B cell (primary cell): ENCODE measurements at regions not wholly inside any gene's neighbourhood (a gene's known extent, or its start where the extent isn't known, plus 50 kb on each side); places are given as distances from the start of the nearest gene placed in this dataset.

Experiments
- ATAC-seq: fragments of 200-7000 bp; cut with Tn5 transposase; one replicate; pipeline ENCODE4 v1.10.0; 2021; ENCODE audit warnings: low read depth, mild to moderate bottlenecking, moderate number of reproducible peaks, moderate library complexity
- CTCF ChIA-PET: fragments of 350-600 bp; sonication (Branson Sonifier 250); formaldehyde crosslinking; loops from one replicate; lab custom pipeline; 2021; ENCODE audit warnings: antibody characterized with exemption, inconsistent platforms; lab: Charles Lee
- POLR2A ChIA-PET: fragments of 350-600 bp; sonication (Branson Sonifier 250); formaldehyde crosslinking; loops from one replicate; lab custom pipeline; 2021; ENCODE audit warnings: antibody characterized with exemption; lab: Charles Lee
- DNase-seq: peaks from one replicate; pipeline ENCODE4 v3.0.0; 2013
- H2AFZ ChIP-seq: 2 replicates; pipeline ENCODE4 v1.6.1; 2012; ENCODE audit warnings: mild to moderate bottlenecking, low read depth, low read length; ENCODE audit not compliant: insufficient read depth, poor library complexity, severe bottlenecking
- H3K27ac ChIP-seq, 2 donors: 1 replicate in 1 of 2; 2 replicates in 1 of 2; pipeline ENCODE4 v1.5.1; 2012 to 2013; ENCODE audit warnings: low read length in 2 of 2, mild to moderate bottlenecking in 2 of 2, moderate library complexity in 1 of 2
- H3K27me3 ChIP-seq, 4 experiments: fragments of 200-600 bp in 1 of 4; sonication (generic) in 1 of 4; replicated peaks in 1 of 4; 1 replicate in 2 of 4; 2 replicates in 2 of 4; pipeline versions ENCODE4 v1.6.1 to v1.7.0; 2013 to 2016; ENCODE audit warnings: low read length in 3 of 4, mild to moderate bottlenecking in 2 of 4, mixed read lengths in 1 of 4, moderate library complexity in 1 of 4; ENCODE audit not compliant: insufficient read depth in 4 of 4, control insufficient read depth in 3 of 4; ENCODE audit errors: control extremely low read depth in 1 of 4
- H3K36me3 ChIP-seq, 2 experiments: replicated peaks in 1 of 2; 1 replicate in 1 of 2; 2 replicates in 1 of 2; pipeline versions ENCODE4 v1.6.1 to v1.7.1; 2013; ENCODE audit warnings: low read length in 1 of 2; ENCODE audit not compliant: insufficient read depth in 2 of 2, control insufficient read depth in 1 of 2; ENCODE audit errors: control extremely low read depth in 1 of 2, extremely low read depth in 1 of 2
- H3K4me1 ChIP-seq, 2 donors: fragments of 200-600 bp in 1 of 2; sonication (generic) in 1 of 2; 1 replicate in 1 of 2; 2 replicates in 1 of 2; pipeline versions ENCODE4 v1.5.1 to v1.6.1; 2013 to 2017; ENCODE audit warnings: low read length in 2 of 2; ENCODE audit not compliant: control insufficient read depth in 2 of 2, insufficient read depth in 2 of 2
- H3K4me2 ChIP-seq: replicated peaks from 2 replicates; pipeline ENCODE3; 2012; ENCODE audit warnings: mild to moderate bottlenecking, low read depth, low read length; ENCODE audit not compliant: poor library complexity, severe bottlenecking
- H3K4me3 ChIP-seq, 5 experiments: fragments of 200-600 bp in 1 of 5; sonication (generic) in 1 of 5; 1 replicate in 3 of 5; 2 replicates in 2 of 5; pipeline versions ENCODE4 v1.5.1 to v1.7.0; 2011 to 2016; ENCODE audit warnings: low read length in 4 of 5, mild to moderate bottlenecking in 4 of 5, low read depth in 2 of 5, control low read depth in 1 of 5, moderate library complexity in 1 of 5; ENCODE audit not compliant: insufficient read depth in 1 of 5; ENCODE audit errors: control extremely low read depth in 1 of 5, extremely low read depth in 1 of 5
- H3K79me2 ChIP-seq: fragments of 200-600 bp; sonication (generic); one replicate; pipeline ENCODE4 v1.6.0; 2016; ENCODE audit warnings: low read length; ENCODE audit not compliant: control insufficient read depth, insufficient read depth
- H3K9ac ChIP-seq: fragments of 200-600 bp; sonication (generic); 2 replicates; pipeline ENCODE4 v1.6.1; 2017; ENCODE audit warnings: mild to moderate bottlenecking, low read length, moderate library complexity
- H3K9me3 ChIP-seq, 3 donors: one replicate each; pipeline versions ENCODE4 v1.6.1 to v1.7.1; 2013; ENCODE audit warnings: low read length in 2 of 3; ENCODE audit not compliant: control insufficient read depth in 2 of 3, insufficient read depth in 1 of 3; ENCODE audit errors: control extremely low read depth in 1 of 3
- H4K20me1 ChIP-seq: 2 replicates; pipeline ENCODE4 v1.6.0; 2012; ENCODE audit warnings: mild to moderate bottlenecking, low read length; ENCODE audit not compliant: insufficient read depth, control insufficient read depth, poor library complexity, severe bottlenecking
- H3K27ac Mint-ChIP-seq: one replicate; pipeline ENCODE4 v1.8.0; 2021; ENCODE audit warnings: mixed read lengths
- H3K27me3 Mint-ChIP-seq: one replicate; pipeline ENCODE4 v1.8.0; 2021; ENCODE audit warnings: mixed read lengths
- H3K4me1 Mint-ChIP-seq: one replicate; pipeline ENCODE4 v1.8.0; 2021; ENCODE audit warnings: mixed read lengths
- H3K4me3 Mint-ChIP-seq: one replicate; pipeline ENCODE4 v1.8.0; 2021; ENCODE audit warnings: mixed read lengths
- H3K9me3 Mint-ChIP-seq: one replicate; pipeline ENCODE4 v1.8.0; 2022; ENCODE audit warnings: mixed read lengths; ENCODE audit not compliant: insufficient read depth
- CTCF ChIP-seq: fragments of 200-600 bp; IDR thresholded peaks from one replicate; pipeline ENCODE4 v1.8.0; 2022; ENCODE audit warnings: antibody characterized with exemption, mild to moderate bottlenecking
- EZH2 ChIP-seq: IDR thresholded peaks from 2 replicates; pipeline ENCODE4 v1.6.1; 2012; ENCODE audit warnings: borderline replicate concordance, low read depth, mild to moderate bottlenecking, moderate library complexity, low read length; ENCODE audit not compliant: insufficient read depth, poor library complexity, severe bottlenecking
- WGBS: methylation state at CpG from one replicate; pipeline ENCODE4 v1.1.5; 2013; ENCODE audit warnings: missing lambda C conversion rate; ENCODE audit not compliant: insufficient coverage; 5-methylcytosine and 5-hydroxymethylcytosine counted together
- intact Hi-C: fragments of 100-400 bp; cut with micrococcal nuclease; formaldehyde crosslinking; loops from one replicate; pipeline ENCODE4 v1.10.0; 2022

GRCh38 chr11:69582756-69583467 lies 58.0 kb upstream of the CCND1 start:
- Histone ChIP-seq H3K4me1 (no peaks in the 10 kb centered on the region), H3K36me3 (no peaks in the 10 kb centered on the region), H3K9me3 (peaks cover 0 to 4% (median 0%) of the 10 kb centered on the region in 3 donors), H3K4me3 (no peak overlapping the region), H3K4me2 (no peak overlapping the region), H3K27ac (no peak overlapping the region), H2AFZ (no peak overlapping the region), H3K9ac (no peak overlapping the region), H3K79me2 (no peaks in the 10 kb centered on the region), H4K20me1 (no peaks in the 10 kb centered on the region), H3K27me3 (peaks cover 0 to 11% (median 0%) of the 10 kb centered on the region in 4 experiments)
- POLR2A ChIA-PET = no interaction called here
- H3K9me3 Mint-ChIP-seq = no peaks in the 10 kb centered on the region
- H3K4me1 Mint-ChIP-seq = no peaks in the 10 kb centered on the region
- TF ChIP-seq CTCF = no peak
- TF ChIP-seq EZH2 = no peak
- H3K27ac Mint-ChIP-seq = no peak overlapping the region
- no CpG with 5 or more reads among the region's 5 CpGs for WGBS
- intact Hi-C loops = no loop called here
- H3K4me3 Mint-ChIP-seq = no peak overlapping the region
- DNase-seq (no peak), ATAC-seq (no peak)
- peaks cover 20% of the 10 kb centered on the region for H3K27me3 Mint-ChIP-seq
- CTCF ChIA-PET = no interaction called here

GRCh38 chr11:69584160-69584559 lies 56.8 kb upstream of the CCND1 start:
- no peak for TF ChIP-seq CTCF
- no peak for TF ChIP-seq EZH2
- H3K4me1 Mint-ChIP-seq = no peaks in the 10 kb centered on the region
- ATAC-seq (no peak), DNase-seq (no peak)
- CTCF ChIA-PET = no interaction called here
- Histone ChIP-seq H4K20me1 (no peaks in the 10 kb centered on the region), H3K27me3 (peaks cover 0 to 10% (median 0%) of the 10 kb centered on the region in 4 experiments), H3K79me2 (no peaks in the 10 kb centered on the region), H3K4me2 (no peak overlapping the region), H3K4me1 (no peaks in the 10 kb centered on the region), H2AFZ (no peak overlapping the region), H3K27ac (no peak overlapping the region), H3K4me3 (no peak overlapping the region), H3K9ac (no peak overlapping the region), H3K36me3 (no peaks in the 10 kb centered on the region), H3K9me3 (peaks cover 0 to 4% (median 0%) of the 10 kb centered on the region in 3 donors)
- WGBS = no CpG with 5 or more reads among the region's 3 CpGs
- no peaks in the 10 kb centered on the region for H3K9me3 Mint-ChIP-seq
- no peak overlapping the region for H3K27ac Mint-ChIP-seq
- intact Hi-C loops = no loop called here
- POLR2A ChIA-PET = no interaction called here
- H3K4me3 Mint-ChIP-seq = no peak overlapping the region
- H3K27me3 Mint-ChIP-seq = peaks cover 27% of the 10 kb centered on the region
